NCI-H1694 treated with DMSO at 0.1 percent for 48 hours (cell line): ENCODE measurements at regions not wholly inside any gene's neighbourhood (a gene's known extent, or its start where the extent isn't known, plus 50 kb on each side); places are given as distances from the start of the nearest gene placed in this dataset.
"Not testable (repeated sequence)": the region's sequence is repeated elsewhere in the genome, so short reads cannot be mapped to it uniquely, and the experiment has no call there.

Source experiments
- DNase-seq: peaks from one replicate; lab custom pipeline; 2025; lab: John Stamatoyannopoulos, UW

GRCh38 chr10:63848871-63849270 lies 327.7 kb downstream of the REEP3 start:
- DNase-seq = not testable (repeated sequence)

GRCh38 chr10:63862860-63863259 lies 341.7 kb downstream of the REEP3 start:
- DNase-seq = no peak

GRCh38 chr10:63865210-63865609 lies 344.0 kb downstream of the REEP3 start:
- no peak for DNase-seq

DNA sequence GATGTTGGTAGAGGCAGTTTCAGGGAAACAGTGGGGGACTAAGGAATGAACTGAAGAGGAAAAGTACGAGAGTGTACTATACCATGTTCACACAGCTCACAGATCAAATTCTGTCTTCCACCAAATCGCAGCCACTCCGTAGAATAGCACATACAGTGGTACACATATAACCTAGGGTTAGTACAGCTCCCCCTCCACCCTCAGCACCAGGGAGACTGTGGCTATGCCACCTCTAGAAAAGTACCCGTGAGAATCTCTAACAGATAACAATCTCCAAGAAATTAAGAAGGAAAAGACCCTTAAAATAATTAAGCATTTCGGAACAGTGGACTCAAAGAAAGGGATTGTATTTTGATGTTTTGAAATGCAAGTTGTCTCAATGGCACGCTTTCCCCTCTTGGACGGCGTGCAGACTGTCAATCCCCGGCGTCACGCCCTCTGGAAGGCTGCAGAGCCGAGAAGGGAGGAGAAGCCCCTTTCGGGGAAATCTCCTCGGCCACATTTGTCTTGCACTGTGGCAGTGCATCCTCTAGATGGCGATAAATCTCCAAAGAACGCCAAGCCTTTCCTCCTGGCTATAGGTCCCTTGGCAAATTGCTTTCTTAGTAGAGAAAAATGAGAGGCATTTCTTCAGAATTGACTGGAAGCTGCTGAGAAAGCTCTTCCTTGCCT lies 345.0 kb downstream of the REEP3 start:
- peak; percentile 65 for DNase-seq

- DNase-seq = no peak
Observed at GRCh38 chr10:63866747-63867140, 345.5 kb downstream of the REEP3 start.

- no peak for DNase-seq
Observed at GRCh38 chr10:63878428-63878827, 357.2 kb downstream of the REEP3 start.

DNA sequence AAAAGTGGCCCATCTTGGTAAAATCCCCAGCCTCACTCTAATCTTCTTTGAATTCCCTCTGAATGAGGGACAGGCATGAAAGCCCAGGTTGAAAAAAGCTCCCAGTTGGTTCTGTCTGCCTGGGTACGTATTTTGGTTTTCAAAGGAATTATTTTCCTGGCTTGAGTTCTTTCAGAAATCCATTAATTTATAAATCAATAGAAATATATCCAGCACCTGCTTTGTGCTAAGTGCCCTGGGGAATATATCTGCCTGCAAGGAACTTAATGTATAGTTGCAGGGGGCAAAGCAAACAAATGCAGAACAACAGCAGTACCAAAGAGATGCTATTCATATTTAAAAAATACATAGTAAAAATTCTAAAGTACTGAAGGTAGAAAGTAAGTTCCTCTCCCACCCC lies 362.7 kb downstream of the REEP3 start:
- no peak for DNase-seq

GRCh38 chr10:63884426-63884825 lies 363.2 kb downstream of the REEP3 start:
- no peak for DNase-seq

DNA sequence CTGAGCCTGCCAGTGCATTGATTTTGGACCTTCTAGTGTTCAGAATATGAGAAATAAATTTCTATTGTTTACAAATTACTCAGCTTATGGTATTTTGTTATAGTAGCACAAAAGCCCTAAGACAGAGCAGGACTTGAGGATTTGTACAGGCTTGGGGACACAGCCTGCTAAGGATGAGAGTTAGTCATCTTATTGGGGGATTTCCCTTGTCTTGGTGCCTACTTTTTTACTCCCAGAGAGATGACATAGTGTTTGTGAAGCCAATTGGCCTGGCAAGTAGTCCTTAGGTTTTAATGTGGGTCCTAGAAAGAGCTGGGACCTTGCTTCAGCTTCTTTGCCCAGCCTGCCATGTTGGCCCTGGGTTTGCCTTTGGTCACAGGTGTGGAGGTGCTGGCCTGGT lies 364.0 kb downstream of the REEP3 start:
- DNase-seq = no peak

- no peak for DNase-seq
Observed at GRCh38 chr10:63886281-63887022, 365.3 kb downstream of the REEP3 start.

- peak; percentile 18 for DNase-seq
Observed at GRCh38 chr10:63887023-63887589, 365.9 kb downstream of the REEP3 start.

GRCh38 chr10:63887600-63888370 lies 366.6 kb downstream of the REEP3 start:
- DNase-seq = no peak

DNA sequence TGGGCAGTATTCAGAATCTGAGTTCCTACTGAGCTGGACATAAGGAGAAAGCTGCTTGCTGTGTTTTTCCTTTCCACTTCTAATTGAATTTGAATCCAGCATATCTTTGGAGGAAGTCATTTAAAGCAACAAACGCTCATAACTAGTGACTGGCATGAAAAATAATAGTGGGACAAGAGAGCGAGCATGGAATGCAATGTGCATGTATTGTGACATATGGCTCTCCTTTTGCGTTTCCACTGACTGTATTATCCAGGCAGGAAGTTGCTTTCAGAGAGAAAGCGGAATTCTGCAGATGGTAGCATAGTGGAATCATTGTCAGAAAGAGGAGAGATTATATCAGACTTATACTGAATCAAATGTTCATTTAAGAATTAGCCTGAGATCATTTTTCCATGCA lies 368.6 kb downstream of the REEP3 start:
- no peak for DNase-seq

DNA sequence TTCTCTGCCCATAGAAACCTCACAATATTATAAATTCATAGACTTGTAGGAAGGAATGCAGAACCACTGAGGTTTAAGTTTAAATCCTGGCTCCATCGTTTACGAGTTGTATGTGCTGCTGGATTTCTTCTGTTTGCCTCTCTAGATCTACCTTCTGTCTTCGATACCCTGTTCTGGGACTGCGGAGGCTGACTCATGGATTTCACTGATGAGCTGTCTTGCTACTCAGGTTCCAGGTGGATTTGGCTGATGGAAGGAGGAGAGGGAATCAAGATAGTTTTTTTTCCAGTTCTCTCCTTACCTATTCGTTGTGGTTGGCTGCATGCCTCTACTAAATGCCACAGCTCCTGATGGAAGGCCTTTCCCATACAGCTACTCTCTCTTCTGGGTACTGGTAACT lies 375.8 kb downstream of the REEP3 start:
- DNase-seq = no peak

DNA sequence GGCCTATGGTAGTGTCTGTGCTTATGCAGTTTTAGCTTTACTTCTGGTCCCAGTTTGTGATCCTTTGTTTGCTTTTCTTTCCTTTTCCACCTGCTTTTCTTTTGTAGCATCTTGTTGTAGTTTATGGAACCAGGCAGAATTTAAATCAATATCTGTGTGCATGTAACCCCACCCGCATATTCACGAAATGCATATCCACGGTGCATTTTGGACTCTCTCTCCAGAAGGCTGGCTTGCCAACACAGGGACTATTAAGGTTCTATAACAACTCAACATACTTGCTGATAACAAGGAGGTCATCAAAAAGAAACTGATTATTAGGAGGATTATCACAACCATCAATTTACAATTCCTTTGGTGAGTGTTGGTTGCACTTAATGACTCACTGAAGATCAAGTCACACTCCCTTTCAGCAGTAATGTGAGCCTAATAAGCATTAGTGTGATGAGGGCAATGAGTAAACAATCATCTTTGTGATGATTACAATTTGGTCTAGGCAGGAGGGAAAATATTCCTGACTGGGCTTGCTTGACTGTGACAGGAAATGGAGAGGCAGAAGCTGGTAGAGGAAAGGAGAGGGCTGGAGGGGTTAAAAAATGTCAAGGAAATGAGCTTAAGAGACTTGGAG lies 378.6 kb downstream of the REEP3 start:
- no peak for DNase-seq

DNA sequence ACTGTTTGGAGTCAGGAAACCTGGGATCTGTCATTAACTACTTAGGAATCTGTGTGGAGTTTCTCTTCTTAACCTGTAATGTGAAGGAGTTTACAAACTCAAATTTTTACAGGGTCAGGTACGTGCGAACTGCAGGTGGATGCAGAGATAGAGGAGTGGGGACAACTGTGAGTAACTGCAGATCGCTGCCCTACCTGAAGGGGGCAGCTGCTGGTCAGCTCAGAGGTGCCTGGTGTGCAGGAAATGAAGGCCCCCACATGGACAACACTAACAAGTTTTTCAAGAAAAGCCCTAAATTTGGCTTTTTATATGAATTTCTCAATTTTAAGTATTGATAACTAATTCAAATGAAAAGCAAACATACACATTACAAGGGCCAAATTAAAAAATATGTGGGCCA lies 380.0 kb downstream of the REEP3 start:
- no peak for DNase-seq

GRCh38 chr10:63901881-63902280 lies 380.7 kb downstream of the REEP3 start:
- no peak for DNase-seq

- DNase-seq = no peak
Observed at GRCh38 chr10:63910806-63911205, 389.6 kb downstream of the REEP3 start.

DNA sequence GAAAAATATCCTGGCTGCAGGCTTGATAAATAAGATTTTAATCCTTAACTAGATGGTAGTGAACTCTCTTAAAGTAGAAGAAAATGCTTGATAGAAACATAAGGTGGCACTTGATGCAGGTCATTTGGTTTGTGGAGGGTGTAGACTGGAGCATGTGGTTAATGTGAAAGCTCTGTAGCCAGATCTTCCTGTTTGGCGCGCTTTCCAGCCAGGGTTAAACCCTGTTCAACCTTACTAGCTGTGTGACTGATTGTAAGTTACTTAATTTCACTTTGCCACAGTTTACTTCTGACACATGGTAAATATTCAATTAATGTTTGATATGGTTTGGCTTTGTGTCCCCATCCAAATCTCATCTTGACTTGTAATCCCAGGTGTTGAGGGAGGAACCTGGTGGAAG lies 394.0 kb downstream of the REEP3 start:
- DNase-seq = no peak

GRCh38 chr10:63917363-63917762 lies 396.2 kb downstream of the REEP3 start:
- no peak for DNase-seq

- no peak for DNase-seq
Observed at GRCh38 chr10:63919575-63920279, 398.5 kb downstream of the REEP3 start.

- no peak for DNase-seq
Observed at GRCh38 chr10:63920926-63921325, 399.7 kb downstream of the REEP3 start.
